Kidney tubule cell (primary cell): ENCODE measurements at regions not wholly inside any gene's neighbourhood (a gene's known extent, or its start where the extent isn't known, plus 50 kb on each side); places are given as distances from the start of the nearest gene placed in this dataset.

Experiments used
- DNase-seq: peaks from one replicate; pipeline ENCODE4 v3.0.0-alpha.2; 2018; ENCODE audit warnings: low spot score

DNA sequence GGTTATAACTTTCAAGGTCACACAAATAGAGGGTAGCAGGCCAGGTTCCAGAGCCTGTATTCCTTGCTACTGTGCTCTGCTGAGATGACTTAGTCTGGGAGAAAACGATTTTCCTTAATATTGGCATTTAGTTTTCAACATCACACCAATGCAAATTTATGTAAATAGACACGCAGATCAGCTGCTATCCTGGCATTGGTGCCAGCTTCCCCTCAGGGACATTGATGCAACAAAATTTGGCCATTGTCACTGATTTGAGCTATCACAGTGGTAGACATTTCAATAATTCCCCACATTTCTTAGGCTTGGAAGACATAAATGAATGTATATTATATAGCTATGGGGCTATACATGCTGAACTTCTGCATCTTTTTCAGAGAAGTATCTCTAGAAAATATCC, 71.6 kb upstream of the ASTN2 start:
- no peak for DNase-seq

GRCh38 chr9:117485176-117485575, 70.3 kb upstream of the ASTN2 start:
- DNase-seq, result peak; percentile 50

- no peak for DNase-seq
Observed at GRCh38 chr9:117480729-117481128, 65.9 kb upstream of the ASTN2 start.

GRCh38 chr9:117480253-117480652, 65.4 kb upstream of the ASTN2 start:
- peak; percentile 2 for DNase-seq

- no peak for DNase-seq
Observed at GRCh38 chr9:117473293-117473692, 58.4 kb upstream of the ASTN2 start.

DNA sequence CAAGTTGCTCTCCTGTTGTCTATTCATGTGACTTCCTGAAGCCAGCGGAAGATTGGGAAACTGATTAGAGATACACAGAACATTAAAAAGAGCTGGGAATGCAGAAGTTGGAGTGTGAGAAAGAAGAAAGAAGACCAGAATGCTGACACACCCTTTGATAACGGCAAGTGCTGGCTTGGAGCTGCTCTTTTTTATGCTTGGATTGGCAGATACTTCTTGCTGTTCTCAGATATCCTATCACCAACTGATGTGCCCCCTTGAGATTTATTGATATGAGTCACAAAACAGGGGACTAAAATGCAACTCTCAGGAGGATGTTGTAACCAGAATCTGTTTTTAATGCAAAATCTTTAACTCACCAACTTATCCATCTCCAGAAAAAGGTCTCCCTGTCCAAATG, 56.0 kb upstream of the ASTN2 start:
- DNase-seq, result no peak

- no peak for DNase-seq
Observed at GRCh38 chr9:117470455-117470854, 55.6 kb upstream of the ASTN2 start.

GRCh38 chr9:117466111-117466510, 51.3 kb upstream of the ASTN2 start:
- no peak for DNase-seq

DNA sequence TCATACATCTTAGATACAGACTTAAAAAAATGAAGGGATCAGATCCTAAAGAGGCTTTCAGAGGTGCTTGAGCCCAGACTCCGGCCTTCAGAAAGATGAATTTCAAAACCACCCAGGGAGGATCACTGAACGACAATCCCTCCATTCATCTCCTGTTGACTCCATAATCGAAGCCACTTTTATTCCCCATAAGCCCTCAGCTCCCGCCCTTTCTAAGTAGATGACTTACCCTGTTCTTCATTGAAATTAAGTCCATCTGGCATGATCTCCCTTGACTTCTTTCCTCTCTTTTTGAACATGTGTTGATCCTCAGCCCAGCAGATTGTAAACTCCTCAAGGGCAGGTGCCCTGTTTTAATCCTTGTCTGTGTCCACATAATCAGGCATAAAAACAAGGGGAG, 50.8 kb upstream of the ASTN2 start:
- DNase-seq, result no peak

GRCh38 chr9:117464941-117465616, 50.2 kb upstream of the ASTN2 start:
- no peak for DNase-seq
